ENCODE measurements at regions not wholly inside any gene's neighbourhood (a gene's known extent, or its start where the extent isn't known, plus 50 kb on each side); places are given as distances from the start of the nearest gene placed in this dataset.

GRCh38 chr3:178002113-178002512 lies 534.1 kb upstream of the KCNMB2 start:
- no peaks in the 10 kb centered on the region for H3K9me3 ChIP-seq
- ATAC-seq = no peak
- H3K4me3 ChIP-seq = no peak overlapping the region
- DNase-seq = no peak
- H3K36me3 ChIP-seq (ENCODE audit: insufficient read depth in 1 of 2, low read depth in 1 of 2) = no peaks in the 10 kb centered on the region
- no peak overlapping the region for H3K27ac ChIP-seq
- no peaks in the 10 kb centered on the region for H3K4me1 ChIP-seq
- no peak for TF ChIP-seq CTCF (IDR thresholded peaks at IDR 0.05)
- intact Hi-C loops (cut with DNase I) = no loop called here
- no peaks in the 10 kb centered on the region for H3K27me3 ChIP-seq (ENCODE audit: insufficient read depth in 3 of 3, low read length in 2 of 3)

GRCh38 chr3:178003756-178004155 lies 532.5 kb upstream of the KCNMB2 start:
- ATAC-seq = no peak
- intact Hi-C loops (cut with DNase I) = no loop called here
- whole genome bisulfite sequencing, 3 donors = 53 to 76% (median 53%) methylated on average over 2 of the region's 2 CpGs
- DNase-seq = no peak
- H3K27ac ChIP-seq = no peak overlapping the region
- no peaks in the 10 kb centered on the region for H3K4me1 ChIP-seq
- H3K27me3 ChIP-seq (ENCODE audit: insufficient read depth in 3 of 3, low read length in 2 of 3) = no peaks in the 10 kb centered on the region
- H3K4me3 ChIP-seq = no peak overlapping the region
- H3K9me3 ChIP-seq = no peaks in the 10 kb centered on the region
- no peaks in the 10 kb centered on the region for H3K36me3 ChIP-seq (ENCODE audit: insufficient read depth in 1 of 2, low read depth in 1 of 2)
- TF ChIP-seq CTCF (IDR thresholded peaks at IDR 0.05) = no peak

GRCh38 chr3:178005961-178006360 lies 530.3 kb upstream of the KCNMB2 start:
- no peaks in the 10 kb centered on the region for H3K36me3 ChIP-seq (ENCODE audit: insufficient read depth in 1 of 2, low read depth in 1 of 2)
- ATAC-seq = no peak
- intact Hi-C loops (cut with DNase I) = no loop called here
- no peaks in the 10 kb centered on the region for H3K4me1 ChIP-seq
- no peaks in the 10 kb centered on the region for H3K9me3 ChIP-seq
- no peak for DNase-seq
- H3K27ac ChIP-seq = no peak overlapping the region
- no peaks in the 10 kb centered on the region for H3K27me3 ChIP-seq (ENCODE audit: insufficient read depth in 3 of 3, low read length in 2 of 3)
- WGBS, 3 donors = 70 to 100% (median 83%) methylated on average over 1 of the region's 1 CpG
- H3K4me3 ChIP-seq = no peak overlapping the region
- no peak for TF ChIP-seq CTCF (IDR thresholded peaks at IDR 0.05)

GRCh38 chr3:178010306-178010705 lies 525.9 kb upstream of the KCNMB2 start:
- intact Hi-C loops (cut with DNase I) = no loop called here
- no peaks in the 10 kb centered on the region for H3K27me3 ChIP-seq (ENCODE audit: insufficient read depth in 3 of 3, low read length in 2 of 3)
- no peak overlapping the region for H3K27ac ChIP-seq
- H3K36me3 ChIP-seq (ENCODE audit: insufficient read depth in 1 of 2, low read depth in 1 of 2) = no peaks in the 10 kb centered on the region
- ATAC-seq (no peak), DNase-seq (no peak)
- H3K4me1 ChIP-seq = no peaks in the 10 kb centered on the region
- H3K4me3 ChIP-seq = no peak overlapping the region
- no peak for TF ChIP-seq CTCF (IDR thresholded peaks at IDR 0.05)
- H3K9me3 ChIP-seq = no peaks in the 10 kb centered on the region
- 95 to 96% (median 95%) methylated on average over 2 of the region's 2 CpGs for WGBS, 3 donors

- Histone ChIP-seq H3K4me1 (no peaks in the 10 kb centered on the region), H3K27me3 (ENCODE audit: insufficient read depth in 3 of 3, low read length in 2 of 3) (no peaks in the 10 kb centered on the region), H3K36me3 (ENCODE audit: insufficient read depth in 1 of 2, low read depth in 1 of 2) (no peaks in the 10 kb centered on the region), H3K27ac (no peak overlapping the region), H3K4me3 (no peak overlapping the region), H3K9me3 (no peaks in the 10 kb centered on the region)
- no peak for TF ChIP-seq CTCF (IDR thresholded peaks at IDR 0.05)
- DNase-seq (no peak), ATAC-seq (no peak)
- intact Hi-C loops (cut with DNase I) = no loop called here
- 78 to 86% (median 85%) methylated on average over 4 of the region's 4 CpGs for WGBS, 3 donors
Measured at GRCh38 chr3:178019645-178020044, 516.6 kb upstream of the KCNMB2 start.
